RWPE2 (cell line): ENCODE measurements at regions not wholly inside any gene's neighbourhood (a gene's known extent, or its start where the extent isn't known, plus 50 kb on each side); places are given as distances from the start of the nearest gene placed in this dataset.
A peak's percentile ranks its signal among the peaks of the same experiment; 100 is the strongest.

Source experiments
- ATAC-seq: fragments of 200-7000 bp; cut with Tn5 transposase; 3 replicates; pipeline ENCODE4 v1.9.1; 2021; ENCODE audit warnings: low read depth
- DNase-seq: peaks from one replicate; pipeline ENCODE4 v3.0.0-alpha.2; 2020; ENCODE audit warnings: low spot score
- H3K27ac ChIP-seq: fragments of 450-650 bp; 2 replicates; pipeline ENCODE4 v1.5.1; 2017; ENCODE audit warnings: mild to moderate bottlenecking; ENCODE audit not compliant: poor library complexity, severe bottlenecking
- H3K27me3 ChIP-seq: fragments of 250-450 bp; sonication (Bioruptor Pico); 2 replicates; pipeline ENCODE4 v1.5.1; 2021; ENCODE audit warnings: mild to moderate bottlenecking, moderate library complexity; ENCODE audit not compliant: insufficient read depth, poor library complexity, severe bottlenecking
- H3K36me3 ChIP-seq: fragments of 250-450 bp; sonication (Bioruptor Pico); 2 replicates; pipeline ENCODE4 v1.5.1; 2020; ENCODE audit warnings: low read depth, mild to moderate bottlenecking, moderate library complexity
- H3K4me1 ChIP-seq: fragments of 250-450 bp; sonication (Bioruptor Pico); 2 replicates; pipeline ENCODE4 v1.5.1; 2021; ENCODE audit warnings: mild to moderate bottlenecking, moderate library complexity; ENCODE audit not compliant: insufficient read depth, poor library complexity, severe bottlenecking
- H3K4me3 ChIP-seq: fragments of 250-450 bp; sonication (Bioruptor Pico); 2 replicates; pipeline ENCODE4 v1.5.1; 2021; ENCODE audit warnings: mild to moderate bottlenecking, moderate library complexity; ENCODE audit not compliant: severe bottlenecking
- H3K9me3 ChIP-seq: fragments of 250-450 bp; sonication (Bioruptor Pico); 2 replicates; pipeline ENCODE4 v1.5.1; 2021; ENCODE audit warnings: mild to moderate bottlenecking, moderate library complexity; ENCODE audit not compliant: severe bottlenecking
- CTCF ChIP-seq: fragments of 450-650 bp; IDR thresholded peaks from one replicate; pipeline ENCODE4 v1.5.1; 2017; ENCODE audit warnings: mild to moderate bottlenecking, moderate library complexity; ENCODE audit not compliant: poor library complexity, severe bottlenecking

- DNase-seq: no peak
- peaks cover 35% of the 10 kb centered on the region for H3K4me1 ChIP-seq
- H3K36me3 ChIP-seq: no peaks in the 10 kb centered on the region
- no peaks in the 10 kb centered on the region for H3K27me3 ChIP-seq
- peak; percentile 27 for TF ChIP-seq CTCF
- H3K9me3 ChIP-seq: peaks cover 3% of the 10 kb centered on the region
- H3K27ac ChIP-seq: no peak overlapping the region
- H3K4me3 ChIP-seq: no peak overlapping the region
- no peak for ATAC-seq
Measured at GRCh38 chr6:217048-217659, 75.1 kb upstream of the DUSP22 start.

GRCh38 chr6:218153-219018 is 73.9 kb upstream of the DUSP22 start:
- no peak for DNase-seq
- Histone ChIP-seq H3K9me3 (peaks cover 3% of the 10 kb centered on the region), H3K27me3 (no peaks in the 10 kb centered on the region), H3K36me3 (no peaks in the 10 kb centered on the region), H3K4me3 (no peak overlapping the region), H3K27ac (no peak overlapping the region), H3K4me1 (peaks cover 37% of the 10 kb centered on the region)
- no peak for ATAC-seq
- no peak for TF ChIP-seq CTCF

GRCh38 chr6:219019-219570 is 73.2 kb upstream of the DUSP22 start:
- ATAC-seq (no peak), DNase-seq (no peak)
- no peak overlapping the region for H3K27ac ChIP-seq

GRCh38 chr6:219641-220198 is 72.6 kb upstream of the DUSP22 start:
- H3K27me3 ChIP-seq: no peaks in the 10 kb centered on the region
- ATAC-seq (peak; percentile 46; the same call in 2 of the 3 replicates), DNase-seq (no peak)
- no peak overlapping the region for H3K4me3 ChIP-seq
- H3K27ac ChIP-seq: no peak overlapping the region
- H3K4me1 ChIP-seq: peaks cover 45% of the 10 kb centered on the region
- H3K36me3 ChIP-seq: no peaks in the 10 kb centered on the region
- no peak for TF ChIP-seq CTCF
- H3K9me3 ChIP-seq: peaks cover 3% of the 10 kb centered on the region

More at GRCh38 chr6:219019-219570, 73.2 kb upstream of the DUSP22 start:
- H3K27me3 ChIP-seq: no peaks in the 10 kb centered on the region
- H3K9me3 ChIP-seq: peaks cover 3% of the 10 kb centered on the region
- peaks cover 38% of the 10 kb centered on the region for H3K4me1 ChIP-seq
- H3K36me3 ChIP-seq: no peaks in the 10 kb centered on the region
- no peak overlapping the region for H3K4me3 ChIP-seq
- no peak for TF ChIP-seq CTCF
